Stomach (tissue), 8 donors: ENCODE measurements at regions not wholly inside any gene's neighbourhood (a gene's known extent, or its start where the extent isn't known, plus 50 kb on each side); places are given as distances from the start of the nearest gene placed in this dataset.

Experiments
- DNase-seq, 2 donors: peaks; one replicate each; pipeline versions ENCODE4 v3.0.0 to v3.0.0-alpha.2; 2013 to 2019
- H3K27ac ChIP-seq, 5 donors: fragments of 200-600 bp in 4 of 5; sonication (generic) in 4 of 5; one replicate each; pipeline ENCODE4 v1.5.1; 2013 to 2019; ENCODE audit warnings: mild to moderate bottlenecking in 1 of 5, moderate library complexity in 1 of 5
- H3K27me3 ChIP-seq, 3 donors: fragments of 200-600 bp; sonication (generic); one replicate each; pipeline ENCODE4 v1.5.1; 2017 to 2019; ENCODE audit warnings: mixed run types in 1 of 3
- H3K36me3 ChIP-seq, 4 donors: fragments of 200-600 bp; sonication (generic); 1 replicate in 3 of 4; 2 replicates in 1 of 4; pipeline ENCODE4 v1.5.1; 2016 to 2019
- H3K4me1 ChIP-seq, 4 donors: fragments of 200-600 bp; sonication (generic); one replicate each; pipeline ENCODE4 v1.5.1; 2016 to 2019
- H3K4me3 ChIP-seq, 4 donors: fragments of 200-600 bp; sonication (generic) in 3 of 4; one replicate each; pipeline ENCODE4 v1.5.1; 2016 to 2019; ENCODE audit warnings: mild to moderate bottlenecking in 1 of 4
- H3K9me3 ChIP-seq, 4 donors: fragments of 200-600 bp; sonication (generic); one replicate each; pipeline ENCODE4 v1.5.1; 2016 to 2019
- EP300 ChIP-seq: sonication (generic); formaldehyde crosslinking; IDR thresholded peaks from one replicate; pipeline ENCODE4 v1.6.1; 2017; ENCODE audit warnings: antibody characterized with exemption
- POLR2A ChIP-seq, 4 donors: fragments of 450-650 bp; IDR thresholded peaks; one replicate each; pipeline ENCODE4 v1.6.1; 2016; ENCODE audit warnings: antibody characterized with exemption in 4 of 4, control low read depth in 2 of 4, mild to moderate bottlenecking in 1 of 4, moderate library complexity in 1 of 4
- POLR2AphosphoS5 ChIP-seq, 3 donors: sonication (generic); formaldehyde crosslinking; IDR thresholded peaks; one replicate each; pipeline ENCODE4 v1.6.1; 2016; ENCODE audit warnings: antibody characterized with exemption in 3 of 3
- WGBS, 5 donors: extraction: QIAGEN DNeasy Blood & Tissue Kit in 3 of 5; methylation state at CpG; one replicate each; pipeline versions ENCODE4 v1.1.5 to v1.1.7; 2013 to 2018; 5-methylcytosine and 5-hydroxymethylcytosine counted together
- intact Hi-C: fragments of 100-400 bp; cut with DNase I; formaldehyde crosslinking; loops from one replicate; pipeline ENCODE4 v1.15.1; 2023; ENCODE audit warnings: low total_unique reads
- TF ChIP-seq, protein P1 (sequence below), 7 experiments: fragments of 450-650 bp in 4 of 7; fragments of 200-600 bp in 3 of 7; sonication (generic) in 3 of 7; IDR thresholded peaks; one replicate each; pipeline ENCODE4 v1.5.1; 2016 to 2019; ENCODE audit warnings: antibody characterized with exemption in 7 of 7, control low read depth in 2 of 7, mild to moderate bottlenecking in 1 of 7
- donor health status: healthy with polysubstance abuse.
- donor health status: Bipolar disorder and iron deficiency.
- donor health status: healthy.

DNA sequence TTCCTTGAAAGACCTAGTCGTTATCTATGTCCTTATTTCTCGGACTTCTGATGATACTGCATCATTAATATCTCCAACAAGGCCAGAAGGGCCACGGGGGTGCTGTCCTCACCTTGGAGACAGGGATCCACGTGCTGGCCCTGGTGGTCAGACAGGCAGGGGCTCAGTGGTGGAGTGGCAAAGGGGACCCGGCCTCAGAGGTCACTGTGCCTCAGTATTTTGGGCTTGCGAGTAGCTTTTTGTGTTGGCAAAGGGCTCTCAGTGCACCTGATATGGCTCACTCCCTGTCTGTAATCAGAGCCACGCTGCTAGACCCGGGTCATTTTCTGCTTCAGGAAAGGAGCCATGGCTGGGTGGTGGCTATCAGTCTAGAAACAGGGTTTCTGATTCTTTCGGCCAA is 135.1 kb downstream of the GADD45G start:
- peaks cover 0 to 8% (median 0%) of the 10 kb centered on the region in 4 donors for H3K4me1 ChIP-seq
- intact Hi-C loops, result loop anchor here (10.0 kb wide), 2 partner anchors 135 to 355 kb away; partner anchors contain the start of gene GADD45G
- H3K27me3 ChIP-seq, result no peaks in the 10 kb centered on the region
- no peaks in the 10 kb centered on the region for H3K36me3 ChIP-seq
- no peak overlapping the region for H3K27ac ChIP-seq
- TF ChIP-seq EP300, result no peak
- no peak for TF ChIP-seq POLR2AphosphoS5 (IDR thresholded peaks at IDR 0.05)
- TF ChIP-seq POLR2A (IDR thresholded peaks at IDR 0.05), result no peak
- TF ChIP-seq, protein P1, sequence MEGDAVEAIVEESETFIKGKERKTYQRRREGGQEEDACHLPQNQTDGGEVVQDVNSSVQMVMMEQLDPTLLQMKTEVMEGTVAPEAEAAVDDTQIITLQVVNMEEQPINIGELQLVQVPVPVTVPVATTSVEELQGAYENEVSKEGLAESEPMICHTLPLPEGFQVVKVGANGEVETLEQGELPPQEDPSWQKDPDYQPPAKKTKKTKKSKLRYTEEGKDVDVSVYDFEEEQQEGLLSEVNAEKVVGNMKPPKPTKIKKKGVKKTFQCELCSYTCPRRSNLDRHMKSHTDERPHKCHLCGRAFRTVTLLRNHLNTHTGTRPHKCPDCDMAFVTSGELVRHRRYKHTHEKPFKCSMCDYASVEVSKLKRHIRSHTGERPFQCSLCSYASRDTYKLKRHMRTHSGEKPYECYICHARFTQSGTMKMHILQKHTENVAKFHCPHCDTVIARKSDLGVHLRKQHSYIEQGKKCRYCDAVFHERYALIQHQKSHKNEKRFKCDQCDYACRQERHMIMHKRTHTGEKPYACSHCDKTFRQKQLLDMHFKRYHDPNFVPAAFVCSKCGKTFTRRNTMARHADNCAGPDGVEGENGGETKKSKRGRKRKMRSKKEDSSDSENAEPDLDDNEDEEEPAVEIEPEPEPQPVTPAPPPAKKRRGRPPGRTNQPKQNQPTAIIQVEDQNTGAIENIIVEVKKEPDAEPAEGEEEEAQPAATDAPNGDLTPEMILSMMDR (IDR thresholded peaks at IDR 0.05), result no peak
- H3K9me3 ChIP-seq, result peaks cover 0 to 4% (median 0%) of the 10 kb centered on the region in 4 donors
- DNase-seq, result no peak
- no peak overlapping the region for H3K4me3 ChIP-seq
- WGBS, 5 donors, result 75 to 86% (median 85%) methylated on average over 9 of the region's 9 CpGs

DNA sequence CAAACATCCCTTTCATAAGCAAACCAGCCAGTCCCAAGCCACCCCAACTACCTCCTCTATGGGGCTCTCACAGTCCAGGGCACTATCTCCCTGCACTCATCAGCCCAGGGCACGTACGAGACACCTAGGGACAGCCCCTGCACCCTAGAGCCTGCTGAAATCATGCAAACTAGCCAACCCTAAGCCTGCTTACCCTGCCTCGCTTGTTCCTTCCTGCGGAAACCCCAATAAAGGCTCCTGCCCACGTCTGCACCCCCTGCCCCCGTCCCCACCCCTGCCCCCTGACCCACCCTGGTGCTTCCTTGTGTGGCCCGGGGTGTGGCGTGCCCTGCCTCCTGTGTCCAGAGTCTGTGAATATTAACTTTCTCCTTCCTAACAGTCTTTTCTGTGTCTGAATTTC is 135.9 kb downstream of the GADD45G start:
- WGBS, 5 donors, result 49 to 77% (median 57%) methylated on average over 8 of the region's 8 CpGs
- no peak overlapping the region for H3K27ac ChIP-seq
- peaks cover 0 to 7% (median 0%) of the 10 kb centered on the region in 4 donors for H3K9me3 ChIP-seq
- intact Hi-C loops, result no loop called here
- no peak overlapping the region for H3K4me3 ChIP-seq
- H3K4me1 ChIP-seq, result peaks cover 0 to 8% (median 0%) of the 10 kb centered on the region in 4 donors
- H3K36me3 ChIP-seq, result no peaks in the 10 kb centered on the region
- TF ChIP-seq POLR2A (IDR thresholded peaks at IDR 0.05), result no peak
- no peaks in the 10 kb centered on the region for H3K27me3 ChIP-seq
- no peak for DNase-seq

DNA sequence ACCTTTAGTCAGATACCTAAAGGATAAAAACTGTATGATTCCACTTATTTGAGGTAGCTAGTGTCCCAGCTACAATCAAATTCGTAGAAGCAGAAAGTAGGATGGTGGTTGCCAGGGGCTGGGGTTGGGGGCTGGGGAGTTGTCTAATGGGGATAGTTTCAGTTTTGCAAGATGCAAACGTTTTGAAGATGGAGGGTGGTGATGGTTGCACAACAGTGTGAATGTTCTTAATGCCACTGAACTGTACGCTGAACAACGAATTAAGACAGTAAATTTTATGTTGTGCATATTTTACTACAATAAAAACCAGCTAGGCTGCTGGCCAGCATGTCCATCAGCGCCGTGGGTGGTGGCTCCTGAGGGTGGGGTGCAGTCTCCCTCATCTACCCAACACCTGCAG is 137.8 kb downstream of the GADD45G start:
- Histone ChIP-seq H3K27ac (no peak overlapping the region), H3K4me1 (peaks cover 0 to 8% (median 2%) of the 10 kb centered on the region in 4 donors), H3K9me3 (peaks cover 0 to 7% (median 0%) of the 10 kb centered on the region in 4 donors), H3K36me3 (no peaks in the 10 kb centered on the region), H3K27me3 (no peaks in the 10 kb centered on the region), H3K4me3 (no peak overlapping the region)
- TF ChIP-seq POLR2AphosphoS5 (IDR thresholded peaks at IDR 0.05) (no peak), EP300 (no peak), POLR2A (IDR thresholded peaks at IDR 0.05) (no peak)
- TF ChIP-seq, protein P1 (IDR thresholded peaks at IDR 0.05), result no peak
- intact Hi-C loops, result no loop called here
- DNase-seq, result no peak
- 74 to 83% (median 79%) methylated on average over 6 of the region's 6 CpGs for WGBS, 5 donors

DNA sequence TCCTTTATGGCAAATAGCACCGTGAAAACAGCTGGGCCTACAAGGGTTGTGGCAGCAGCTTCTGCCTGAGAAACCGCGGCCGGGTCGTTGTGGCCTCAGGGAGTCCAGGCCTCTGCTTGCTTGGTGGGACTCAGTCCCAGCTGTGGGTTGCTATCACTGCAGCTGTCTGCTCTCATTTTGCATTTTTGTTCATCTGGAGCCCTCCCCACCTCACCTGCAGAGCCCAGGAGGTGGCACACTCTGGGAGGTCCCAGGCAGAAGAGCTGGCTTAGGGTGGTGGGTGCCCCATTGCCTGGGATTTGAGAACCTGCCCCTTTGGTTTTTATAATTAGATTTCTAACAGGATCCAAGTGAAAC is 138.4 kb downstream of the GADD45G start:
- Histone ChIP-seq H3K4me3 (no peak overlapping the region), H3K27me3 (no peaks in the 10 kb centered on the region), H3K4me1 (peaks cover 0 to 7% (median 5%) of the 10 kb centered on the region in 4 donors), H3K9me3 (peaks cover 0 to 7% (median 0%) of the 10 kb centered on the region in 4 donors), H3K36me3 (no peaks in the 10 kb centered on the region), H3K27ac (no peak overlapping the region)
- intact Hi-C loops, result no loop called here
- WGBS, 5 donors, result 43 to 83% (median 69%) methylated on average over 4 to 5 of the region's 5 CpGs
- no peak for TF ChIP-seq POLR2AphosphoS5 (IDR thresholded peaks at IDR 0.05)
- no peak for TF ChIP-seq POLR2A (IDR thresholded peaks at IDR 0.05)
- TF ChIP-seq, protein P1 (IDR thresholded peaks at IDR 0.05), result no peak
- no peak for TF ChIP-seq EP300
- no peak for DNase-seq

DNA sequence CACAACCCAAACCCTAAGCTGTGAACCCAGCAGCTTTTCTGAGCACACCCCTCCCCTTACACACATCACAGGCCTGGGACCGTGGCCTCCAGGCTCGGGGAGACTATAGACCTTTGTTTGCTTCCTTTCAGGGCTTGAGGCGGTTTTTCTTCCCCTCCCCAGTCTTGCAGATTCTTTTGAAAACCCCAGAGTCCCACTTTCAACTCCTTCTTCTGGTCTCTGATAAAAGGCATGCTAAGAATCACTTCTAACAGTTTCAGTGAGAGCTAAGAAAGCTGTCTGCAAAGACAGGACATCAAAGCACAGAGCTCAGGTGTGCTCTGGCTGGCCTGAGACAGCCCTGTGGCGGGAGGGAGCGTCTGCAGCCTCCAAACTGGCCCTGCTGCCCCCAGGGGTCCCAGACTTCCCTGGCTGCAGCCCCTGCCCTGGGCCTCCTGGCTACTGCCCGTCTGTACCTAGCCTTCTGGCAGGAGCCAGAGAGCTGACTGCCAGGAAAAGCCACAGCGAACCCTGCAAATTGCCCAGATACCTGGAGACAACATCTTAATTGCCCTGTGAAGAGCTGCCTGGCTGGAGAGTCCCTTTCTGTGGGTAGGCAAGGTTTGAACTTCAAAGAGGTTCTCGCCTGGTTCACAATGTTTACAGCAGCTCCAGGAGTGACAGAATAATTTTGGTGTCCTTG is 138.9 kb downstream of the GADD45G start:
- intact Hi-C loops, result no loop called here
- WGBS, 5 donors, result 72 to 77% (median 74%) methylated on average over 8 of the region's 8 CpGs

More for the DNA sequence above, 138.9 kb downstream of the GADD45G start:
- peaks cover 0 to 7% (median 0%) of the 10 kb centered on the region in 4 donors for H3K9me3 ChIP-seq
- no peaks in the 10 kb centered on the region for H3K27me3 ChIP-seq
- no peak for DNase-seq
- peaks cover 0 to 6% (median 4%) of the 10 kb centered on the region in 4 donors for H3K4me1 ChIP-seq
- H3K36me3 ChIP-seq, result no peaks in the 10 kb centered on the region
- no peak overlapping the region for H3K4me3 ChIP-seq
- no peak overlapping the region for H3K27ac ChIP-seq
- TF ChIP-seq, protein P1 (IDR thresholded peaks at IDR 0.05), result no peak
- no peak for TF ChIP-seq POLR2AphosphoS5 (IDR thresholded peaks at IDR 0.05)
- no peak for TF ChIP-seq POLR2A (IDR thresholded peaks at IDR 0.05)
- TF ChIP-seq EP300, result no peak
